SK-N-SH (cell line): ENCODE measurements at regions not wholly inside any gene's neighbourhood (a gene's known extent, or its start where the extent isn't known, plus 50 kb on each side); places are given as distances from the start of the nearest gene placed in this dataset.

Experiments used
- CTCF ChIA-PET: fragments of 300-600, 350-600 bp; formaldehyde crosslinking; extraction: SDS; loops from one replicate; lab custom pipeline; 2021; lab: Yijun Ruan, JAX
- POLR2A ChIA-PET: fragments of 350-600 bp; sonication (Branson Sonifier 250); formaldehyde crosslinking; extraction: SDS; loops from one replicate; lab custom pipeline; 2020; ENCODE audit warnings: antibody characterized with exemption, inconsistent platforms; lab: Yijun Ruan, JAX
- DNase-seq: peaks from one replicate; pipeline ENCODE4 v3.0.0; 2012
- H2AFZ ChIP-seq: fragments of 200-600 bp; sonication (generic); 2 replicates; pipeline ENCODE4 v1.8.1; 2016; ENCODE audit warnings: antibody characterized with exemption, mild to moderate bottlenecking, low read depth
- H3F3A ChIP-seq: fragments of 200-600 bp; sonication (generic); replicated peaks from 2 replicates; pipeline ENCODE3; 2016; ENCODE audit warnings: antibody characterized with exemption, mild to moderate bottlenecking; ENCODE audit not compliant: insufficient read depth
- H3K27ac ChIP-seq, 2 experiments: fragments of 200-500 bp in 1 of 2; fragments of 200-600 bp in 1 of 2; sonication (Bioruptor generic) in 1 of 2; sonication (generic), shearing (Covaris generic) in 1 of 2; 2 replicates each; pipeline versions ENCODE4 v1.5.1 to v1.6.1; 2014 to 2016; ENCODE audit warnings: low read depth in 2 of 2, inconsistent platforms in 1 of 2, low read length in 1 of 2, mild to moderate bottlenecking in 1 of 2, mixed read lengths in 1 of 2
- H3K27me3 ChIP-seq: fragments of 200-600 bp; sonication (generic), shearing (Covaris generic); 2 replicates; pipeline ENCODE4 v1.6.1; 2016; ENCODE audit warnings: mixed run types; ENCODE audit not compliant: insufficient read depth
- H3K36me3 ChIP-seq, 2 experiments: fragments of 200-500 bp in 1 of 2; fragments of 200-600 bp in 1 of 2; sonication (Bioruptor generic) in 1 of 2; sonication (generic) in 1 of 2; replicated peaks in 1 of 2; 2 replicates each; pipeline versions ENCODE3 to v1.5.1; 2014 to 2016; ENCODE audit warnings: low read length in 1 of 2, mild to moderate bottlenecking in 1 of 2; ENCODE audit not compliant: insufficient read depth in 2 of 2, control insufficient read depth in 1 of 2
- H3K4me1 ChIP-seq, 2 experiments: fragments of 200-500 bp in 1 of 2; fragments of 200-600 bp in 1 of 2; sonication (Bioruptor generic) in 1 of 2; sonication (generic), shearing (Covaris generic) in 1 of 2; 2 replicates each; pipeline versions ENCODE4 v1.5.1 to v1.6.1; 2014 to 2016; ENCODE audit warnings: low read depth in 1 of 2, low read length in 1 of 2, mixed run types in 1 of 2; ENCODE audit not compliant: insufficient read depth in 2 of 2, control insufficient read depth in 1 of 2
- H3K4me2 ChIP-seq: fragments of 200-600 bp; sonication (generic), shearing (Covaris generic); 2 replicates; pipeline ENCODE4 v1.6.1; 2017; ENCODE audit warnings: mixed run types
- H3K4me3 ChIP-seq, 2 experiments: fragments of 200-500 bp in 1 of 2; fragments of 200-600 bp in 1 of 2; sonication (Bioruptor generic) in 1 of 2; sonication (generic), shearing (Covaris generic) in 1 of 2; 2 replicates each; pipeline versions ENCODE4 v1.5.1 to v1.8.1; 2014 to 2016; ENCODE audit warnings: low read depth in 2 of 2, inconsistent platforms in 1 of 2, low read length in 1 of 2, mild to moderate bottlenecking in 1 of 2, mixed read lengths in 1 of 2, moderate library complexity in 1 of 2
- H3K79me2 ChIP-seq: fragments of 200-600 bp; sonication (generic); 2 replicates; pipeline ENCODE4 v1.8.1; 2017; ENCODE audit warnings: mild to moderate bottlenecking; ENCODE audit not compliant: insufficient read depth
- H3K9ac ChIP-seq: fragments of 200-600 bp; sonication (generic); 2 replicates; pipeline ENCODE4 v1.6.1; 2017; ENCODE audit warnings: mixed run types
- H3K9me2 ChIP-seq: fragments of 200-600 bp; sonication (generic); 2 replicates; pipeline ENCODE4 v1.6.1; 2017; ENCODE audit warnings: mixed run types
- H3K9me3 ChIP-seq: fragments of 200-600 bp; sonication (generic); 2 replicates; pipeline ENCODE4 v1.6.1; 2017; ENCODE audit warnings: mixed run types, mild to moderate bottlenecking, moderate library complexity
- H4K20me1 ChIP-seq: fragments of 200-600 bp; sonication (generic); 2 replicates; pipeline ENCODE4 v1.6.1; 2017; ENCODE audit warnings: mild to moderate bottlenecking, mixed run types; ENCODE audit not compliant: insufficient read depth
- CTCF ChIP-seq: fragments of 200-600 bp; sonication (generic); IDR thresholded peaks from 2 replicates; pipeline ENCODE4 v1.6.1; 2017; ENCODE audit warnings: antibody characterized with exemption, mild to moderate bottlenecking, moderate library complexity
- EZH2phosphoT487 ChIP-seq: fragments of 200-600 bp; sonication (generic); IDR thresholded peaks from 2 replicates; pipeline ENCODE4 v1.6.1; 2017; ENCODE audit warnings: low read depth, mixed run types, mild to moderate bottlenecking, antibody characterized with exemption, moderate library complexity, borderline replicate concordance
- FOXM1 ChIP-seq: IDR thresholded peaks from 2 replicates; pipeline ENCODE4 v1.4.0; 2012; ENCODE audit warnings: low read depth, mild to moderate bottlenecking
- GABPA ChIP-seq: IDR thresholded peaks from 2 replicates; pipeline ENCODE4 v1.4.0; 2012; ENCODE audit warnings: low read depth, mild to moderate bottlenecking
- GATA2 ChIP-seq: sonication (generic); formaldehyde crosslinking; IDR thresholded peaks from 2 replicates; pipeline ENCODE4 v1.5.0; 2020; ENCODE audit warnings: mild to moderate bottlenecking, missing genetic modification reagents
- JUND ChIP-seq: IDR thresholded peaks from 2 replicates; pipeline ENCODE4 v1.4.0; 2012
- MEF2A ChIP-seq: IDR thresholded peaks from 2 replicates; pipeline ENCODE4 v1.4.0; 2012; ENCODE audit warnings: low read depth, borderline replicate concordance
- MXI1 ChIP-seq: IDR thresholded peaks from 2 replicates; pipeline ENCODE4 v1.6.1; 2012; ENCODE audit warnings: mild to moderate bottlenecking, low read depth, low read length, improper control_type of control experiment
- NFIC ChIP-seq: IDR thresholded peaks from 2 replicates; pipeline ENCODE4 v1.4.0; 2012; ENCODE audit warnings: borderline replicate concordance
- NRF1 ChIP-seq: IDR thresholded peaks from 2 replicates; pipeline ENCODE4 v1.6.1; 2012; ENCODE audit warnings: low read depth, mild to moderate bottlenecking, low read length
- POLR2AphosphoS5 ChIP-seq: IDR thresholded peaks from 2 replicates; pipeline ENCODE4 v1.6.1; 2012; ENCODE audit warnings: low read depth, low read length
- RAD21 ChIP-seq: IDR thresholded peaks from 2 replicates; pipeline ENCODE4 v1.6.1; 2012; ENCODE audit warnings: mild to moderate bottlenecking, low read length
- RCOR1 ChIP-seq: fragments of 150-350 bp; IDR thresholded peaks from 2 replicates; pipeline ENCODE4 v1.6.1; 2017; ENCODE audit warnings: antibody characterized with exemption, low read length
- RFX5 ChIP-seq: IDR thresholded peaks from 2 replicates; pipeline ENCODE4 v1.6.1; 2012; ENCODE audit warnings: mild to moderate bottlenecking, improper control_type of control experiment, low read length
- RXRA ChIP-seq: IDR thresholded peaks from 2 replicates; pipeline ENCODE4 v1.4.0; 2012; ENCODE audit warnings: low read depth, mild to moderate bottlenecking, borderline replicate concordance
- TCF12 ChIP-seq: IDR thresholded peaks from 2 replicates; pipeline ENCODE4 v1.4.0; 2012
- TEAD4 ChIP-seq: IDR thresholded peaks from 2 replicates; pipeline ENCODE4 v1.4.0; 2012; ENCODE audit warnings: mild to moderate bottlenecking, borderline replicate concordance; ENCODE audit not compliant: insufficient read depth
- WGBS: methylation state at CpG from one replicate; pipeline ENCODE4 v1.1.6; 2017; ENCODE audit warnings: low lambda C conversion rate; 5-methylcytosine and 5-hydroxymethylcytosine counted together
- TF ChIP-seq, protein P1 (sequence below): fragments of 150-350 bp; IDR thresholded peaks from 2 replicates; pipeline ENCODE4 v1.6.1; 2017; ENCODE audit warnings: antibody characterized with exemption, low read length, low read depth, borderline replicate concordance
- TF ChIP-seq, protein P2 (sequence below): IDR thresholded peaks from 2 replicates; pipeline ENCODE4 v1.4.0; 2012; ENCODE audit warnings: low read depth
- TF ChIP-seq, protein P3 (sequence below): fragments of 150-350 bp; IDR thresholded peaks from 2 replicates; pipeline ENCODE4 v1.6.1; 2016; ENCODE audit warnings: mild to moderate bottlenecking, low read depth, low read length

- Histone ChIP-seq H3K4me1 (peaks cover 0 to 22% of the 10 kb centered on the region in 2 experiments; a peak in 2 of 4 replicates), H3K27ac (no peak overlapping the region; a peak in 1 of 4 replicates), H3K4me3 (no peak overlapping the region), H3K9ac (no peak overlapping the region), H3K27me3 (no peaks in the 10 kb centered on the region), H4K20me1 (no peaks in the 10 kb centered on the region), H3F3A (no peaks in the 10 kb centered on the region), H3K4me2 (no peak overlapping the region), H3K9me2 (no peaks in the 10 kb centered on the region), H3K9me3 (no peaks in the 10 kb centered on the region), H3K36me3 (no peaks in the 10 kb centered on the region)
- no peak for DNase-seq
- 17% methylated on average over 3 of the region's 3 CpGs for WGBS
- CTCF ChIA-PET: interaction anchor here (1.0 to 2.2 kb wide), 2 partner anchors 8 to 226 kb away, joined by 5 to 7 read pairs; no protein-coding TSS in a partner anchor
- TF ChIP-seq MEF2A (no peak), TCF12 (no peak), EZH2phosphoT487 (no peak), NFIC (no peak), RAD21 (no peak), RFX5 (no peak), RCOR1 (no peak), GABPA (no peak), RXRA (no peak), CTCF (no peak), MXI1 (no peak), JUND (no peak), POLR2AphosphoS5 (no peak), FOXM1 (no peak), NRF1 (no peak), TEAD4 (no peak), GATA2 (no peak)
- TF ChIP-seq, protein P1, sequence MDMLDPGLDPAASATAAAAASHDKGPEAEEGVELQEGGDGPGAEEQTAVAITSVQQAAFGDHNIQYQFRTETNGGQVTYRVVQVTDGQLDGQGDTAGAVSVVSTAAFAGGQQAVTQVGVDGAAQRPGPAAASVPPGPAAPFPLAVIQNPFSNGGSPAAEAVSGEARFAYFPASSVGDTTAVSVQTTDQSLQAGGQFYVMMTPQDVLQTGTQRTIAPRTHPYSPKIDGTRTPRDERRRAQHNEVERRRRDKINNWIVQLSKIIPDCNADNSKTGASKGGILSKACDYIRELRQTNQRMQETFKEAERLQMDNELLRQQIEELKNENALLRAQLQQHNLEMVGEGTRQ: no peak
- TF ChIP-seq, protein P2, sequence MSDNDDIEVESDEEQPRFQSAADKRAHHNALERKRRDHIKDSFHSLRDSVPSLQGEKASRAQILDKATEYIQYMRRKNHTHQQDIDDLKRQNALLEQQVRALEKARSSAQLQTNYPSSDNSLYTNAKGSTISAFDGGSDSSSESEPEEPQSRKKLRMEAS: no peak
- TF ChIP-seq, protein P3, sequence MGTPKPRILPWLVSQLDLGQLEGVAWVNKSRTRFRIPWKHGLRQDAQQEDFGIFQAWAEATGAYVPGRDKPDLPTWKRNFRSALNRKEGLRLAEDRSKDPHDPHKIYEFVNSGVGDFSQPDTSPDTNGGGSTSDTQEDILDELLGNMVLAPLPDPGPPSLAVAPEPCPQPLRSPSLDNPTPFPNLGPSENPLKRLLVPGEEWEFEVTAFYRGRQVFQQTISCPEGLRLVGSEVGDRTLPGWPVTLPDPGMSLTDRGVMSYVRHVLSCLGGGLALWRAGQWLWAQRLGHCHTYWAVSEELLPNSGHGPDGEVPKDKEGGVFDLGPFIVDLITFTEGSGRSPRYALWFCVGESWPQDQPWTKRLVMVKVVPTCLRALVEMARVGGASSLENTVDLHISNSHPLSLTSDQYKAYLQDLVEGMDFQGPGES: no peak
- TF ChIP-seq, all 33 proteins: peak for 0
- no peak overlapping the region for H2AFZ ChIP-seq
- no peaks in the 10 kb centered on the region for H3K79me2 ChIP-seq
- POLR2A ChIA-PET: no interaction called here
Measured at GRCh38 chr7:25628446-25628845, 400.2 kb upstream of the NPVF start.
